H1 (cell line): ENCODE measurements at regions not wholly inside any gene's neighbourhood (a gene's known extent, or its start where the extent isn't known, plus 50 kb on each side); places are given as distances from the start of the nearest gene placed in this dataset.
"Not testable (repeated sequence)": the region's sequence is repeated elsewhere in the genome, so short reads cannot be mapped to it uniquely, and the experiment has no call there.

ENCODE experiments used
- CTCF ChIA-PET: fragments of 300-600 bp; sonication (Branson Sonifier 250); formaldehyde crosslinking; loops from one replicate; lab custom pipeline; 2021; ENCODE audit not compliant: partially characterized antibody; lab: Charles Lee
- POLR2A ChIA-PET: fragments of 300-600 bp; sonication (Branson Sonifier 250); formaldehyde crosslinking; loops from one replicate; lab custom pipeline; 2021; ENCODE audit warnings: inconsistent platforms; ENCODE audit not compliant: partially characterized antibody; lab: Charles Lee
- DNase-seq, 2 experiments: peaks; one replicate each; pipeline versions ENCODE4 v3.0.0 to v3.0.0-alpha.2; 2010 to 2022; ENCODE audit warnings: low spot score in 2 of 2, low read depth in 1 of 2, mixed read lengths in 1 of 2
- FAIRE-seq: peaks from 2 replicates; lab custom pipeline; 2011; peaks lifted over from hg19 to GRCh38; lab: Jason Lieb, UNC
- H2AFZ ChIP-seq: 2 replicates; pipeline ENCODE4 v1.8.1; 2012; ENCODE audit warnings: low read length, inconsistent platforms
- H2AK5ac ChIP-seq: 2 replicates; pipeline ENCODE4 v1.6.1; 2013; ENCODE audit warnings: low read depth, low read length
- H2BK120ac ChIP-seq: replicated peaks from 2 replicates; pipeline ENCODE3; 2013; ENCODE audit warnings: low read depth, low read length, inconsistent platforms
- H2BK12ac ChIP-seq: 2 replicates; pipeline ENCODE4 v1.6.1; 2013; ENCODE audit warnings: low read depth, low read length
- H2BK15ac ChIP-seq: 2 replicates; pipeline ENCODE4 v1.6.1; 2013; ENCODE audit warnings: low read length
- H2BK20ac ChIP-seq: 2 replicates; pipeline ENCODE4 v1.6.1; 2013; ENCODE audit warnings: low read length
- H2BK5ac ChIP-seq: 2 replicates; pipeline ENCODE4 v1.6.1; 2013; ENCODE audit warnings: low read depth, low read length
- H3K14ac ChIP-seq: 2 replicates; pipeline ENCODE4 v1.6.1; 2013; ENCODE audit warnings: inconsistent platforms; ENCODE audit not compliant: insufficient read length
- H3K18ac ChIP-seq: 2 replicates; pipeline ENCODE4 v1.6.1; 2013; ENCODE audit warnings: low read length; ENCODE audit errors: extremely low read depth
- H3K23ac ChIP-seq: 2 replicates; pipeline ENCODE4 v1.6.1; 2013; ENCODE audit warnings: inconsistent platforms; ENCODE audit not compliant: insufficient read length
- H3K23me2 ChIP-seq: 2 replicates; pipeline ENCODE4 v1.6.1; 2013; ENCODE audit warnings: low read depth, low read length
- H3K27ac ChIP-seq: 2 replicates; pipeline ENCODE4 v1.6.1; 2011; ENCODE audit warnings: low read depth, low read length, inconsistent platforms
- H3K27me3 ChIP-seq, 4 experiments: replicated peaks in 1 of 4; 1 replicate in 1 of 4; 2 replicates in 3 of 4; pipeline versions ENCODE4 v1.6.1 to v1.8.1; 2011 to 2013; ENCODE audit warnings: low read length in 3 of 4, mild to moderate bottlenecking in 3 of 4, inconsistent platforms in 2 of 4, mixed read lengths in 2 of 4, moderate library complexity in 1 of 4; ENCODE audit not compliant: control insufficient read depth in 3 of 4, insufficient read depth in 3 of 4; ENCODE audit errors: extremely low read depth in 1 of 4
- H3K36me3 ChIP-seq, 4 experiments: 2 replicates each; pipeline versions ENCODE4 v1.6.1 to v1.8.1; 2011 to 2013; ENCODE audit warnings: mild to moderate bottlenecking in 4 of 4, low read length in 3 of 4, moderate library complexity in 2 of 4, control low read depth in 1 of 4, inconsistent platforms in 1 of 4; ENCODE audit not compliant: insufficient read depth in 4 of 4, control insufficient read depth in 2 of 4
- H3K4ac ChIP-seq: replicated peaks from 2 replicates; pipeline ENCODE3; 2013; ENCODE audit warnings: low read length, low read depth, mixed read lengths, inconsistent platforms; ENCODE audit not compliant: insufficient read length
- H3K4me1 ChIP-seq, 4 experiments: replicated peaks in 1 of 4; 1 replicate in 1 of 4; 2 replicates in 3 of 4; pipeline versions ENCODE4 v1.6.1 to v1.8.1; 2011 to 2013; ENCODE audit warnings: low read length in 3 of 4, inconsistent platforms in 2 of 4, mixed read lengths in 1 of 4; ENCODE audit not compliant: insufficient read depth in 4 of 4, control insufficient read depth in 3 of 4
- H3K4me2 ChIP-seq, 2 experiments: 2 replicates each; pipeline versions ENCODE4 v1.6.1 to v1.8.1; 2011 to 2013; ENCODE audit warnings: low read depth in 2 of 2, low read length in 2 of 2, control low read depth in 1 of 2, inconsistent platforms in 1 of 2, mild to moderate bottlenecking in 1 of 2; ENCODE audit not compliant: insufficient read depth in 1 of 2
- H3K4me3 ChIP-seq, 4 experiments: fragments of 200-600, 300-600 bp in 1 of 4; sonication (generic), shearing (Covaris generic), sonication (Bioruptor Twin) in 1 of 4; 2 replicates each; pipeline versions ENCODE4 v1.5.1 to v1.8.1; 2011 to 2016; ENCODE audit warnings: low read length in 4 of 4, low read depth in 3 of 4, control low read depth in 2 of 4, inconsistent platforms in 2 of 4, mild to moderate bottlenecking in 2 of 4, mixed read lengths in 1 of 4, moderate library complexity in 1 of 4; ENCODE audit not compliant: insufficient read depth in 2 of 4; ENCODE audit errors: extremely low read depth in 1 of 4
- H3K56ac ChIP-seq: replicated peaks from 2 replicates; pipeline ENCODE3; 2013; ENCODE audit warnings: low read depth, mild to moderate bottlenecking, mixed read lengths, low read length, inconsistent platforms; ENCODE audit not compliant: insufficient read length
- H3K79me1 ChIP-seq: 2 replicates; pipeline ENCODE4 v1.6.1; 2013; ENCODE audit warnings: low read depth, low read length, control low read depth
- H3K79me2 ChIP-seq, 2 experiments: 2 replicates each; pipeline versions ENCODE4 v1.6.1 to v1.8.1; 2012 to 2013; ENCODE audit warnings: low read length in 2 of 2, mild to moderate bottlenecking in 2 of 2, inconsistent platforms in 1 of 2; ENCODE audit not compliant: insufficient read depth in 2 of 2, control insufficient read depth in 1 of 2
- H3K9ac ChIP-seq, 4 experiments: replicated peaks in 1 of 4; 1 replicate in 1 of 4; 2 replicates in 3 of 4; pipeline versions ENCODE4 v1.6.1 to v1.8.1; 2011 to 2013; ENCODE audit warnings: low read depth in 3 of 4, low read length in 3 of 4, control low read depth in 2 of 4, mild to moderate bottlenecking in 2 of 4, moderate library complexity in 2 of 4, inconsistent platforms in 1 of 4; ENCODE audit errors: extremely low read depth in 1 of 4
- H3K9me3 ChIP-seq, 2 experiments: 2 replicates each; pipeline versions ENCODE4 v1.6.1 to v1.8.1; 2012 to 2013; ENCODE audit warnings: mild to moderate bottlenecking in 2 of 2, moderate library complexity in 2 of 2, control low read depth in 1 of 2, inconsistent platforms in 1 of 2, low read depth in 1 of 2, low read length in 1 of 2, mixed read lengths in 1 of 2; ENCODE audit not compliant: insufficient read depth in 2 of 2
- H4K20me1 ChIP-seq, 2 experiments: replicated peaks in 1 of 2; 2 replicates each; pipeline versions ENCODE3 to v1.8.1; 2011 to 2013; ENCODE audit warnings: inconsistent platforms in 2 of 2, low read length in 2 of 2, mild to moderate bottlenecking in 1 of 2; ENCODE audit not compliant: insufficient read depth in 2 of 2, control insufficient read depth in 1 of 2
- H4K5ac ChIP-seq: 2 replicates; pipeline ENCODE4 v1.6.1; 2013; ENCODE audit warnings: low read length, low read depth, mixed read lengths, inconsistent platforms; ENCODE audit not compliant: insufficient read length
- H4K8ac ChIP-seq: 2 replicates; pipeline ENCODE4 v1.8.0; 2013; ENCODE audit warnings: mild to moderate bottlenecking, moderate library complexity, low read length, inconsistent platforms; ENCODE audit not compliant: insufficient read depth; ENCODE audit errors: extremely low read depth
- H4K91ac ChIP-seq: replicated peaks from 2 replicates; pipeline ENCODE3; 2013; ENCODE audit warnings: low read length, mixed read lengths, inconsistent platforms; ENCODE audit not compliant: insufficient read length
- WGBS, 2 experiments: shearing (Covaris generic) in 1 of 2; methylation state at CpG; one replicate each; pipeline versions ENCODE4 v1.1.6 to v1.1.7; 2013 to 2015; ENCODE audit warnings: low lambda C conversion rate in 2 of 2, mixed read lengths in 2 of 2, inconsistent platforms in 1 of 2, low coverage in 1 of 2, missing lambda C conversion rate in 1 of 2; ENCODE audit not compliant: insufficient replicate concordance in 2 of 2, insufficient coverage in 1 of 2, insufficient read length in 1 of 2; ENCODE audit errors: extremely low coverage in 1 of 2, missing lambda C conversion rate in 1 of 2; 5-methylcytosine and 5-hydroxymethylcytosine counted together

- H3K27me3 ChIP-seq, H3K56ac ChIP-seq, H3K4me2 ChIP-seq, H3K36me3 ChIP-seq, H2BK5ac ChIP-seq, H3K27ac ChIP-seq, H3K79me1 ChIP-seq, H3K79me2 ChIP-seq, H3K4me1 ChIP-seq, H3K14ac ChIP-seq, H3K18ac ChIP-seq, H3K9ac ChIP-seq, H3K9me3 ChIP-seq, H3K4ac ChIP-seq, H2BK120ac ChIP-seq, H2BK15ac ChIP-seq, H4K5ac ChIP-seq, H2BK20ac ChIP-seq, H3K4me3 ChIP-seq, H4K91ac ChIP-seq, H4K20me1 ChIP-seq, H2AK5ac ChIP-seq, POLR2A ChIA-PET, H2AFZ ChIP-seq, H2BK12ac ChIP-seq, H4K8ac ChIP-seq, H3K23me2 ChIP-seq, H3K23ac ChIP-seq: not testable (repeated sequence)
- peak; percentile 100 for FAIRE-seq
- peak in 1 of 2 experiments; percentile 7 for DNase-seq
- 80% methylated on average over 5 of the region's 5 CpGs; no CpG with 5 or more reads in 1 of the 2 experiments for WGBS, 2 experiments
- CTCF ChIA-PET = interaction anchor here (0.6 to 1.4 kb wide), 5 partner anchors 10 to 210 kb away, joined by 3 to 4 read pairs (median 3); no protein-coding TSS in a partner anchor
These were observed 64.3 kb upstream of the SYN3 start for GRCh38 chr22:33122439-33122838.
